Neuronal stem cell (in vitro differentiated cells): ENCODE measurements at regions not wholly inside any gene's neighbourhood (a gene's known extent, or its start where the extent isn't known, plus 50 kb on each side); places are given as distances from the start of the nearest gene placed in this dataset.
"Not testable (repeated sequence)": the region's sequence is repeated elsewhere in the genome, so short reads cannot be mapped to it uniquely, and the experiment has no call there.

Source experiments
- DNase-seq: peaks from one replicate; pipeline ENCODE4 v3.0.0-alpha.2; 2013; ENCODE audit warnings: low spot score
- H2AFZ ChIP-seq: one replicate; pipeline ENCODE4 v1.6.1; 2013; ENCODE audit warnings: mild to moderate bottlenecking, low read length, inconsistent platforms
- H2AK5ac ChIP-seq: 2 replicates; pipeline ENCODE4 v1.6.1; 2013; ENCODE audit warnings: low read depth, mild to moderate bottlenecking, inconsistent platforms, low read length, moderate library complexity, mixed read lengths
- H2BK120ac ChIP-seq: 2 replicates; pipeline ENCODE4 v1.6.1; 2013; ENCODE audit warnings: low read depth, mild to moderate bottlenecking, inconsistent platforms, low read length, moderate library complexity, mixed read lengths
- H2BK12ac ChIP-seq: one replicate; pipeline ENCODE4 v1.6.1; 2013; ENCODE audit warnings: low read length, inconsistent platforms
- H2BK15ac ChIP-seq: 2 replicates; pipeline ENCODE4 v1.6.1; 2013; ENCODE audit warnings: mild to moderate bottlenecking, low read length, inconsistent platforms, mixed read lengths
- H2BK5ac ChIP-seq: one replicate; pipeline ENCODE4 v1.6.1; 2013; ENCODE audit warnings: inconsistent platforms, mild to moderate bottlenecking, low read length, moderate library complexity
- H3K14ac ChIP-seq: one replicate; pipeline ENCODE4 v1.6.1; 2013; ENCODE audit warnings: low read length, inconsistent platforms
- H3K18ac ChIP-seq: 2 replicates; pipeline ENCODE4 v1.6.1; 2013; ENCODE audit warnings: low read length, inconsistent platforms
- H3K23ac ChIP-seq: 2 replicates; pipeline ENCODE4 v1.6.1; 2013; ENCODE audit warnings: low read depth, mild to moderate bottlenecking, mixed read lengths, low read length, inconsistent platforms; ENCODE audit not compliant: poor library complexity
- H3K27ac ChIP-seq: replicated peaks from 3 replicates; pipeline ENCODE4 v1.5.1; 2013; ENCODE audit warnings: low read length, inconsistent platforms
- H3K27me3 ChIP-seq, 3 experiments: 2 replicates each; pipeline ENCODE4 v1.6.1; 2013; ENCODE audit warnings: low read length in 3 of 3, mild to moderate bottlenecking in 2 of 3, inconsistent platforms in 1 of 3, low read depth in 1 of 3, mixed read lengths in 1 of 3, moderate library complexity in 1 of 3; ENCODE audit not compliant: control insufficient read depth in 3 of 3, insufficient read depth in 3 of 3
- H3K36me3 ChIP-seq, 2 donors: replicated peaks in 1 of 2; 2 replicates each; pipeline ENCODE4 v1.6.1; 2013; ENCODE audit warnings: low read length in 2 of 2; ENCODE audit not compliant: control insufficient read depth in 2 of 2, insufficient read depth in 2 of 2
- H3K4ac ChIP-seq: 2 replicates; pipeline ENCODE4 v1.6.1; 2013; ENCODE audit warnings: inconsistent platforms, mild to moderate bottlenecking, low read length, moderate library complexity
- H3K4me1 ChIP-seq, 2 donors: 1 replicate in 1 of 2; 2 replicates in 1 of 2; pipeline ENCODE4 v1.6.1; 2013; ENCODE audit warnings: low read length in 2 of 2, low read depth in 1 of 2; ENCODE audit not compliant: control insufficient read depth in 2 of 2, insufficient read depth in 1 of 2
- H3K4me2 ChIP-seq: one replicate; pipeline ENCODE4 v1.6.1; 2013; ENCODE audit warnings: mild to moderate bottlenecking, low read length, inconsistent platforms; ENCODE audit not compliant: insufficient read depth, poor library complexity, severe bottlenecking
- H3K4me3 ChIP-seq, 2 donors: 2 replicates each; pipeline ENCODE4 v1.5.1; 2013; ENCODE audit warnings: low read length in 2 of 2, mild to moderate bottlenecking in 2 of 2, inconsistent platforms in 1 of 2, moderate library complexity in 1 of 2
- H3K79me1 ChIP-seq: one replicate; pipeline ENCODE4 v1.6.1; 2013; ENCODE audit warnings: low read depth, mild to moderate bottlenecking, inconsistent platforms, low read length, moderate library complexity
- H3K9ac ChIP-seq: one replicate; pipeline ENCODE4 v1.6.1; 2013; ENCODE audit warnings: mild to moderate bottlenecking, low read depth, low read length, inconsistent platforms; ENCODE audit not compliant: poor library complexity
- H3K9me3 ChIP-seq, 2 donors: replicated peaks in 1 of 2; 2 replicates each; pipeline versions ENCODE3 to v1.6.1; 2013; ENCODE audit warnings: low read length in 2 of 2, mild to moderate bottlenecking in 2 of 2, inconsistent platforms in 1 of 2, low read depth in 1 of 2, mixed read lengths in 1 of 2, moderate library complexity in 1 of 2; ENCODE audit not compliant: control insufficient read depth in 2 of 2, insufficient read depth in 1 of 2
- H4K8ac ChIP-seq: one replicate; pipeline ENCODE4 v1.6.1; 2013; ENCODE audit warnings: low read depth, mild to moderate bottlenecking, inconsistent platforms, low read length, moderate library complexity
- H4K91ac ChIP-seq: one replicate; pipeline ENCODE4 v1.6.1; 2013; ENCODE audit warnings: low read length, low read depth, mild to moderate bottlenecking, inconsistent platforms; ENCODE audit not compliant: poor library complexity
- WGBS, 2 donors: extraction: QIAGEN DNeasy Blood & Tissue Kit; methylation state at CpG; one replicate each; pipeline ENCODE4 v1.1.7; 2013; ENCODE audit warnings: missing lambda C conversion rate in 2 of 2, mixed read lengths in 1 of 2; ENCODE audit not compliant: insufficient read length in 2 of 2, insufficient replicate concordance in 1 of 2; ENCODE audit errors: extremely low coverage in 2 of 2; 5-methylcytosine and 5-hydroxymethylcytosine counted together

DNA sequence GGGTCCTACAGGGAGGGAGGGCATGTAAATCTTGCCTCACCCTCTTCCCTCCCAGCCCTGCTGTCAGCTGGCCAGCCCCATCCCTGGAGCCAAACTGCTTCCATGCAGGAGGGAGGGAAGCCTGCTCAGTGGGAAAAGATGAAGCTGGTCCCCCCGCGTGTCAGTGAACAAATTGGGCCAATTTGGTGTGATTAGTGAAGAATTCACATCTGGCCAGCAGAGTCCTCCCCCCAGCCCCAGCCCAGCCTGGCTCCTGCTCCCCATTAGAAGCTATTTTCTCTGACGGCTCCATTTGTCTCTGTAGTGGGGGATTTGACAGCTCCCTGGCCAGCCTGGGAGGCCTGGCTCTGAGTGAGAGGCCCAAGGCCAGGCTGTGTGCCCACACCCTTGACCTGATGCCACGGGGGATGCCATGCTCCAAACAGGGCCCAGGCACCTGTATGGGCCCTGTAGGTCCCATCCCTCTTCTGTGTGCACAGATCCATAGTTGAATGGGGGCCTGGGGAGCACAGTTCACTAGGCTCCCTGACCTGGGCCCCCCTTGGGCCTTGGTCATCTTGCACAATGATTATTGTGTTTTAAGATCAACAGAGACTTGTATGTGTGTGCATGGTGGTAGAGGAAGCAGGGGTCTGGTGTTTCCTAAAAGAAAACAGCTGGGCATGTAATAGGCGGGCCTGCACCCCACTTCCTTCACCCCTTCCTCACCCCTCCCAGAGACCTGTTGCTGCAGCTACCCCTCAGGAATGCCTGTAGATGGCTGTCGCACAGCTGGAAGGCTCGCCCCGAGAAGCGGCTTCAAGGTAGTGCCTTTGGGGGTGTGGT lies 50.7 kb upstream of the TAC4 start:
- no CpG with 5 or more reads among the region's 9 CpGs for WGBS, 2 donors
- no peak overlapping the region for H4K8ac ChIP-seq
- no peaks in the 10 kb centered on the region for H3K79me1 ChIP-seq
- H3K4me2 ChIP-seq, result no peak overlapping the region
- peak overlapping the region; percentile 48 for H3K23ac ChIP-seq
- H2AK5ac ChIP-seq, result peak overlapping the region; percentile 6
- no peak overlapping the region for H2BK120ac ChIP-seq
- no peaks in the 10 kb centered on the region for H3K9me3 ChIP-seq
- peak overlapping the region; percentile 79 for H3K18ac ChIP-seq
- H3K36me3 ChIP-seq, result no peaks in the 10 kb centered on the region
- DNase-seq, result no peak
- H3K4me1 ChIP-seq, result peaks cover 0 to 18% of the 10 kb centered on the region in 2 donors
- H3K14ac ChIP-seq, result no peak overlapping the region
- H3K27ac ChIP-seq, result no peak overlapping the region
- peak overlapping the region; percentile 53 for H3K9ac ChIP-seq
- H2BK15ac ChIP-seq, result peak overlapping the region; percentile 46
- H2AFZ ChIP-seq, result no peak overlapping the region
- H3K27me3 ChIP-seq, result peaks cover 6 to 88% (median 29%) of the 10 kb centered on the region in 3 experiments
- no peak overlapping the region for H4K91ac ChIP-seq
- H3K4me3 ChIP-seq, result no peak overlapping the region
- H3K4ac ChIP-seq, result no peak overlapping the region
- H2BK12ac ChIP-seq, result peak overlapping the region; percentile 58
- peak overlapping the region; percentile 1 for H2BK5ac ChIP-seq

DNA sequence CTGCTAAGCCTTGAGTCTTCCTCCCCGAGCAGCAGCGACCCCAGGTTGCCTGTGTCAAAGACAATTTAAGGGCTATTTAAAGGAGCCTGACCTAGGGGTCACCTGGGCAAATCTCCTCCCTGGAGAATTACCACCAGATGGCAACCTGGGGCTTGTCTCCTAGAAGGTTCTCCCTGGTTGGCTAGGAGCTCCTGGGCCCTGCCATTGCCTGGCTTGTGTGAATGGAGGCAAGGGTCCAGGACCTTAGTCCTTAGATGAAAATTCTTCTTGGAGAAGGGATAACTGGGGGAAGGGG lies 51.3 kb upstream of the TAC4 start:
- Histone ChIP-seq H4K8ac (no peak overlapping the region), H3K14ac (no peak overlapping the region), H3K4me2 (no peak overlapping the region), H2AK5ac (no peak overlapping the region), H2BK12ac (no peak overlapping the region), H3K9me3 (no peaks in the 10 kb centered on the region), H3K23ac (peak overlapping the region; percentile 48), H3K36me3 (no peaks in the 10 kb centered on the region), H3K4ac (no peak overlapping the region), H2AFZ (no peak overlapping the region), H3K4me3 (no peak overlapping the region), H2BK120ac (no peak overlapping the region), H3K9ac (no peak overlapping the region), H3K4me1 (peaks cover 0 to 18% of the 10 kb centered on the region in 2 donors), H3K27ac (no peak overlapping the region), H3K79me1 (no peaks in the 10 kb centered on the region), H3K27me3 (peaks cover 11 to 88% (median 32%) of the 10 kb centered on the region in 3 experiments), H3K18ac (no peak overlapping the region), H2BK15ac (no peak overlapping the region), H2BK5ac (no peak overlapping the region), H4K91ac (no peak overlapping the region)
- no CpG with 5 or more reads among the region's 2 CpGs for WGBS, 2 donors
- DNase-seq, result no peak

DNA sequence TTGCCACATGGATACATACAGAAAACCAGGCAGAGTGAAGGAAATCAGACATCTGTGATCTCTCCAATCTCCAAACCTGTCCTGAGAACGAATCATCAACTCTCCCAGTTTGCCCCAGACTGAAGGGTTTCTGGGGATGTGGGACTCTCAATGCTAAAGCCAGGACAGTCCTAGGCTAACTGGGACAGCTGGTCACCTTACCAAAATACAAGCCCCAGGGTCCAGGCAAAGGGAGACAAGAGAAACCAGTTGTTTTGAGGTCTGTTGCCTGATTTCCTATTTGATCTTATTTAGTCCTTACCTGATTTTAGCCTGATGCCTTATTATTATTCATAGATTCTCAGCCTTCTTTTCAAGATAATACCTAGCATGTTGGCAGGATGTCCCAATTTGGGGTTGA lies 51.7 kb upstream of the TAC4 start:
- no peak overlapping the region for H3K27ac ChIP-seq
- no peak overlapping the region for H2BK120ac ChIP-seq
- no peak overlapping the region for H3K4ac ChIP-seq
- H3K9me3 ChIP-seq, result no peaks in the 10 kb centered on the region
- no peak overlapping the region for H3K4me3 ChIP-seq
- no peak overlapping the region for H2BK12ac ChIP-seq
- no peaks in the 10 kb centered on the region for H3K36me3 ChIP-seq
- no peak overlapping the region for H2AFZ ChIP-seq
- no peak overlapping the region for H3K4me2 ChIP-seq
- no peak overlapping the region for H2AK5ac ChIP-seq
- H3K18ac ChIP-seq, result no peak overlapping the region
- H2BK15ac ChIP-seq, result no peak overlapping the region
- H2BK5ac ChIP-seq, result no peak overlapping the region
- DNase-seq, result no peak
- H3K79me1 ChIP-seq, result no peaks in the 10 kb centered on the region
- no peak overlapping the region for H4K8ac ChIP-seq
- peaks cover 0 to 18% of the 10 kb centered on the region in 2 donors for H3K4me1 ChIP-seq
- H3K9ac ChIP-seq, result no peak overlapping the region
- H3K23ac ChIP-seq, result no peak overlapping the region
- no CpG with 5 or more reads among the region's 1 CpG for WGBS, 2 donors
- H3K14ac ChIP-seq, result no peak overlapping the region
- no peak overlapping the region for H4K91ac ChIP-seq
- peaks cover 11 to 90% (median 33%) of the 10 kb centered on the region in 3 experiments for H3K27me3 ChIP-seq

DNA sequence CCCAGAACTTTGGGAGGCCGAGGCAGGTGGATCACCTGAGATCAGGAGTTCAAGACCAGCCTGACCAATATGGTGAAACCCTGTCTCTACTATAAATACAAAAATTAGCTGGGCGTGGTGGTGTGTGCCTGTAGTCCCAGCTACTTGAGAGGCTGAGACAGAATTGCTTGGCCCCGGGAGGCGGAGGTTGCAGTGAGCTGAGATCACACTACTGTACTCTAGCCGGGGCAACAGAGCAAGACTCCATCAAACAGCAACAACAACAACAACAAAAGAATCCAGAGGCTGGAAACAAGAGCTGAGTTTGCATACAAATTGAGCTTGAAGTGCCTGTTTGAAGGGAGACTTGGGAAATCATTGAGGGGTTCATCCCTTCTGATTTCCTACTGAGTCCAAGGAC lies 52.9 kb upstream of the TAC4 start:
- H2BK12ac ChIP-seq, H2BK120ac ChIP-seq, H3K9me3 ChIP-seq, DNase-seq, H4K8ac ChIP-seq, H3K4me2 ChIP-seq, H4K91ac ChIP-seq, H2BK15ac ChIP-seq, H3K23ac ChIP-seq, H2AK5ac ChIP-seq, H3K4ac ChIP-seq, H2AFZ ChIP-seq, H3K36me3 ChIP-seq, H3K27ac ChIP-seq, H2BK5ac ChIP-seq, H3K9ac ChIP-seq, H3K14ac ChIP-seq, H3K18ac ChIP-seq, H3K79me1 ChIP-seq, H3K4me3 ChIP-seq: not testable (repeated sequence)
- Histone ChIP-seq H3K27me3 (peaks cover 11 to 93% (median 35%) of the 10 kb centered on the region in 3 experiments), H3K4me1 (peaks cover 0 to 16% of the 10 kb centered on the region in 2 donors)
- no CpG with 5 or more reads among the region's 5 CpGs for WGBS, 2 donors
